G401.6 (cell line): ENCODE measurements at regions not wholly inside any gene's neighbourhood (a gene's known extent, or its start where the extent isn't known, plus 50 kb on each side); places are given as distances from the start of the nearest gene placed in this dataset.

Experiments
- FAIRE-seq: peaks from 2 replicates; lab custom pipeline; 2012; peaks lifted over from hg19 to GRCh38; lab: Jason Lieb, UNC

GRCh38 chr4:163622379-163623035 is 128.0 kb downstream of the TMA16 start:
- FAIRE-seq: no peak

- no peak for FAIRE-seq
Observed at GRCh38 chr4:163623787-163624186, 129.3 kb downstream of the TMA16 start.

- no peak for FAIRE-seq
Observed at GRCh38 chr4:163624727-163625126, 130.2 kb downstream of the TMA16 start.

GRCh38 chr4:163631288-163631687 is 136.8 kb downstream of the TMA16 start:
- no peak for FAIRE-seq

GRCh38 chr4:163638909-163639308 is 144.4 kb downstream of the TMA16 start:
- no peak for FAIRE-seq

GRCh38 chr4:163649557-163650091 is 155.1 kb downstream of the TMA16 start:
- FAIRE-seq: no peak

- no peak for FAIRE-seq
Observed at GRCh38 chr4:163651761-163652160, 157.3 kb downstream of the TMA16 start.

GRCh38 chr4:163654621-163655020 is 160.1 kb downstream of the TMA16 start:
- no peak for FAIRE-seq

GRCh38 chr4:163660636-163661035 is 166.1 kb downstream of the TMA16 start:
- no peak for FAIRE-seq

GRCh38 chr4:163662768-163663167 is 168.3 kb downstream of the TMA16 start:
- no peak for FAIRE-seq

- no peak for FAIRE-seq
Observed at GRCh38 chr4:163663454-163664225, 169.2 kb downstream of the TMA16 start.

- no peak for FAIRE-seq
Observed at GRCh38 chr4:163665101-163665500, 170.6 kb downstream of the TMA16 start.

GRCh38 chr4:163665521-163666331 is 171.2 kb downstream of the TMA16 start:
- no peak for FAIRE-seq

GRCh38 chr4:163666332-163666873 is 171.9 kb downstream of the TMA16 start:
- no peak for FAIRE-seq

- no peak for FAIRE-seq
Observed at GRCh38 chr4:163672751-163673150, 178.3 kb downstream of the TMA16 start.

GRCh38 chr4:163673848-163674697 is 179.6 kb downstream of the TMA16 start:
- no peak for FAIRE-seq

- FAIRE-seq: no peak
Observed at GRCh38 chr4:163679189-163679588, 184.7 kb downstream of the TMA16 start.

- FAIRE-seq: no peak
Observed at GRCh38 chr4:163680386-163681098, 186.1 kb downstream of the TMA16 start.

- no peak for FAIRE-seq
Observed at GRCh38 chr4:163681208-163681821, 186.8 kb downstream of the TMA16 start.

- FAIRE-seq: no peak
Observed at GRCh38 chr4:163688856-163689255, 194.4 kb downstream of the TMA16 start.
